GM19328 (cell line): ENCODE measurements at regions not wholly inside any gene's neighbourhood (a gene's known extent, or its start where the extent isn't known, plus 50 kb on each side); places are given as distances from the start of the nearest gene placed in this dataset.
"Not testable (repeated sequence)": the region's sequence is repeated elsewhere in the genome, so short reads cannot be mapped to it uniquely, and the experiment has no call there.

ENCODE experiments used
- ATAC-seq: cut with Tn5 transposase; IDR thresholded peaks from one replicate; pipeline ENCODE4 v1.9.1; 2021; ENCODE audit warnings: mild to moderate bottlenecking, moderate library complexity; ENCODE audit not compliant: unreplicated experiment

GRCh38 chr3:176357891-176358290 lies 839.4 kb downstream of the TBL1XR1 start:
- ATAC-seq = no peak

- ATAC-seq = no peak
These were observed 842.4 kb downstream of the TBL1XR1 start for GRCh38 chr3:176354843-176355242.

- ATAC-seq = no peak
These were observed 844.5 kb downstream of the TBL1XR1 start for GRCh38 chr3:176352716-176353334.

- ATAC-seq = no peak
These were observed 845.9 kb downstream of the TBL1XR1 start for GRCh38 chr3:176351408-176351807.

GRCh38 chr3:176349706-176350105 lies 847.6 kb downstream of the TBL1XR1 start:
- ATAC-seq = no peak

GRCh38 chr3:176347424-176348146 lies 849.7 kb downstream of the TBL1XR1 start:
- ATAC-seq = no peak

- no peak for ATAC-seq
These were observed 855.3 kb downstream of the TBL1XR1 start for GRCh38 chr3:176341963-176342362.

GRCh38 chr3:176328666-176329065 lies 868.6 kb downstream of the TBL1XR1 start:
- ATAC-seq = no peak

GRCh38 chr3:176328198-176328597 lies 869.1 kb downstream of the TBL1XR1 start:
- ATAC-seq = no peak

GRCh38 chr3:176326894-176327490 lies 870.3 kb downstream of the TBL1XR1 start:
- ATAC-seq = not testable (repeated sequence)

GRCh38 chr3:176321532-176321931 lies 875.8 kb downstream of the TBL1XR1 start:
- ATAC-seq = not testable (repeated sequence)

GRCh38 chr3:176321099-176321498 lies 876.2 kb downstream of the TBL1XR1 start:
- ATAC-seq = no peak

GRCh38 chr3:176313426-176313825 lies 883.9 kb downstream of the TBL1XR1 start:
- ATAC-seq = no peak

GRCh38 chr3:176310641-176311040 lies 886.6 kb downstream of the TBL1XR1 start:
- no peak for ATAC-seq

- ATAC-seq = no peak
These were observed 895.0 kb downstream of the TBL1XR1 start for GRCh38 chr3:176302271-176302670.

- no peak for ATAC-seq
These were observed 901.1 kb downstream of the TBL1XR1 start for GRCh38 chr3:176296066-176296597.

- no peak for ATAC-seq
These were observed 904.0 kb downstream of the TBL1XR1 start for GRCh38 chr3:176293276-176293675.

- ATAC-seq = no peak
These were observed 910.7 kb downstream of the TBL1XR1 start for GRCh38 chr3:176286476-176287085.

GRCh38 chr3:176275538-176275937 lies 921.7 kb downstream of the TBL1XR1 start:
- ATAC-seq = no peak

- ATAC-seq = no peak
These were observed 922.2 kb downstream of the TBL1XR1 start for GRCh38 chr3:176275113-176275512.

- ATAC-seq = no peak
These were observed 923.1 kb downstream of the TBL1XR1 start for GRCh38 chr3:176274161-176274560.
